ENCODE measurements at regions not wholly inside any gene's neighbourhood (a gene's known extent, or its start where the extent isn't known, plus 50 kb on each side); places are given as distances from the start of the nearest gene placed in this dataset.

DNA sequence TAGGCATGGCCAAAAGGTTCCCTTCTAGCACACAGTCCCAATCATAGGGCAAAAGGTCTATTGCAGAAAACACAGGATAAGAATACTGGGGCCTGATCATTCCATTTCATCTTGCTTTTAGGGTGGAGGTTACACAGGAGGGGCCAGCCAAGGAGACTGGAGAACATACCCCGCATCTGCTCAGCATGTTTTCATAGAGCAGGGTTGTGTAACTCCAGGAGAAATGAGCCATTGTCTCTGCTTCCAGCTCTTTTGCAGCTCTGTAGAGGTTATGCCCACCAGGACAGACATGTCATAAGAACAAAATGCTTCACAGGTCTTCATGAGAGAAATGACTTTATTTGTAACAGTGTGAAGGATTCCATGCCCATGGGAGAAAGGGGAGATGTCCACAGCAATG, 742.8 kb downstream of the DACH1 start:
- Histone ChIP-seq H3K4me3 (ENCODE audit: low read depth in 1 of 3, low read length in 3 of 3) (no peak overlapping the region), H3K36me3 (ENCODE audit: control insufficient read depth in 3 of 3, insufficient read depth in 2 of 3, low read depth in 1 of 3, low read length in 3 of 3) (no peaks in the 10 kb centered on the region), H3K27ac (ENCODE audit: low read depth in 1 of 3, low read length in 2 of 3) (no peak overlapping the region), H3K4me1 (ENCODE audit: control insufficient read depth in 3 of 3, insufficient read depth in 2 of 3, low read depth in 1 of 3, low read length in 2 of 3) (no peaks in the 10 kb centered on the region), H3K9me3 (ENCODE audit: control insufficient read depth in 2 of 2, insufficient read depth in 1 of 2, low read depth in 1 of 2, low read length in 1 of 2) (no peaks in the 10 kb centered on the region), H3K27me3 (ENCODE audit: control insufficient read depth in 3 of 3, insufficient read depth in 3 of 3, low read length in 3 of 3) (no peaks in the 10 kb centered on the region)
- FAIRE-seq (no peak), DNase-seq (no peak)
- 79 to 88% (median 87%) methylated on average over 1 of the region's 1 CpG for WGBS, 3 donors

DNA sequence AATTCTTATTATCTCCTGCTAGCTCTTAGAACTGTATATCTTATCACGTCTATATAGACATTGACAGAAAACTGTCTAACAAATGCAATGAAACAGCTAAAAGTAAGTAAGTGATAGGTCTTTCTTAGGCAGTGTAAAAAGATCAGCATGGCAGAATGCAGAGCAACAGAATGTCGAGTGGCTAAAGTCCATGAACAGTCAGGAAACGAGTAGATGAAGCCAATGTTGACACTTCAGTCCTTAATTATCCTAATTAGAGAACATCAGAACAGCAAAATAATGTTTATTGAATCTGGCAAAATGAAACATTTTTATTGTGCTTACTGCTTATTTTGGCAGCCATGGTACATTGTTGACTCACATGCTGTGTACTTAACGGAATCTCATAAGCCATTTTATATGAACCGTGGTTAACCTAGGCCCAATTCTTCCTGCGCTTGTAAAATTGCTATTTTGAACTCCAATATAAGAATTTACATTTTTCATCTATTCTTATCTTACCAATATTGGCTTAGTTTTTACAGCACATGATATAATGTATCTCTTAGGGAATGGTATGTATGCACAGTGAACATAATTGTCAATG, 748.1 kb downstream of the DACH1 start:
- Histone ChIP-seq H3K9me3 (ENCODE audit: control insufficient read depth in 2 of 2, insufficient read depth in 1 of 2, low read depth in 1 of 2, low read length in 1 of 2) (no peaks in the 10 kb centered on the region), H3K4me3 (ENCODE audit: low read depth in 1 of 3, low read length in 3 of 3) (no peak overlapping the region), H3K4me1 (ENCODE audit: control insufficient read depth in 3 of 3, insufficient read depth in 2 of 3, low read depth in 1 of 3, low read length in 2 of 3) (no peaks in the 10 kb centered on the region), H3K36me3 (ENCODE audit: control insufficient read depth in 3 of 3, insufficient read depth in 2 of 3, low read depth in 1 of 3, low read length in 3 of 3) (no peaks in the 10 kb centered on the region), H3K27me3 (ENCODE audit: control insufficient read depth in 3 of 3, insufficient read depth in 3 of 3, low read length in 3 of 3) (no peaks in the 10 kb centered on the region), H3K27ac (ENCODE audit: low read depth in 1 of 3, low read length in 2 of 3) (no peak overlapping the region)
- WGBS, 3 donors = 67 to 85% (median 68%) methylated on average over 6 of the region's 6 CpGs
- FAIRE-seq = no peak
- DNase-seq = no peak

DNA sequence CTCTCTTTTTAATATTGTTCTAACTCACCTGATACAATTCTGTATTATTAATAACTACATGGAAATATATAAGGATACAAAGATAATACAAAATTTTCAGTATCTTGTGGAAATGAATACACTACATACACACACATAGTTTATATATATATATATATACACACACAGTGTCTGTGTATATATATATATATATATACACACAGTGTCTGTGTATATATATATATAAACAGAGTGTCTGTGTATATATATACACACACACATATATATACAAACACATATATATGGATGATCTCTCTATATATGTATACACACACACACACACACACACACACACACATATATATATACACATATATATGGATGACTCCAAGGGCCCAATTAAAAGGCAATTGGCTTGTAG, 749.1 kb downstream of the DACH1 start:
- no peaks in the 10 kb centered on the region for H3K36me3 ChIP-seq (ENCODE audit: control insufficient read depth in 3 of 3, insufficient read depth in 2 of 3, low read depth in 1 of 3, low read length in 3 of 3)
- peak; percentile 30 for FAIRE-seq
- no peak overlapping the region for H3K27ac ChIP-seq (ENCODE audit: low read depth in 1 of 3, low read length in 2 of 3)
- H3K9me3 ChIP-seq (ENCODE audit: control insufficient read depth in 2 of 2, insufficient read depth in 1 of 2, low read depth in 1 of 2, low read length in 1 of 2) = no peaks in the 10 kb centered on the region
- no peak overlapping the region for H3K4me3 ChIP-seq (ENCODE audit: low read depth in 1 of 3, low read length in 3 of 3)
- no peak for DNase-seq
- no peaks in the 10 kb centered on the region for H3K4me1 ChIP-seq (ENCODE audit: control insufficient read depth in 3 of 3, insufficient read depth in 2 of 3, low read depth in 1 of 3, low read length in 2 of 3)
- no peaks in the 10 kb centered on the region for H3K27me3 ChIP-seq (ENCODE audit: control insufficient read depth in 3 of 3, insufficient read depth in 3 of 3, low read length in 3 of 3)

DNA sequence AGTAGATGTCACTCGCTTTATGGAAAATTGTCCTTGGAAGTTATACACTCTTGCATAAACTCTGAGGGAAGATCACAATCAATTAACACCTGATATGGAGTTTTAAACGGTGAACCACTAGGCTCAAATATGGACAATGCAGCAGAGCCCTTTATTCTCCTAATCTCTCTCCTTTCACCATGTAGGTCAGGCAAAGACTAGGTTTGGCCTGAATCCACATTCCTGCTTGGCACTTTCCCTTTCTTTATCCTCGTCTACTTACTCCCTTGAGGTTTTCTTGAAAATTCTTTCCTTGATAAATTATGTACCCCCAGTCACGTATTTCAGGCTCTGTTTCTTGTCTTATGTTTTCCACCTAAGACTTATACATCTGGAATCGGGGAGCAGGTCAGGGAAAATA, 751.7 kb downstream of the DACH1 start:
- Histone ChIP-seq H3K27me3 (ENCODE audit: control insufficient read depth in 3 of 3, insufficient read depth in 3 of 3, low read length in 3 of 3) (no peaks in the 10 kb centered on the region), H3K4me1 (ENCODE audit: control insufficient read depth in 3 of 3, insufficient read depth in 2 of 3, low read depth in 1 of 3, low read length in 2 of 3) (no peaks in the 10 kb centered on the region), H3K4me3 (ENCODE audit: low read depth in 1 of 3, low read length in 3 of 3) (no peak overlapping the region), H3K9me3 (ENCODE audit: control insufficient read depth in 2 of 2, insufficient read depth in 1 of 2, low read depth in 1 of 2, low read length in 1 of 2) (no peaks in the 10 kb centered on the region), H3K27ac (ENCODE audit: low read depth in 1 of 3, low read length in 2 of 3) (no peak overlapping the region), H3K36me3 (ENCODE audit: control insufficient read depth in 3 of 3, insufficient read depth in 2 of 3, low read depth in 1 of 3, low read length in 3 of 3) (no peaks in the 10 kb centered on the region)
- FAIRE-seq = no peak
- 56 to 64% (median 59%) methylated on average over 5 of the region's 5 CpGs for WGBS, 3 donors
- no peak for DNase-seq

DNA sequence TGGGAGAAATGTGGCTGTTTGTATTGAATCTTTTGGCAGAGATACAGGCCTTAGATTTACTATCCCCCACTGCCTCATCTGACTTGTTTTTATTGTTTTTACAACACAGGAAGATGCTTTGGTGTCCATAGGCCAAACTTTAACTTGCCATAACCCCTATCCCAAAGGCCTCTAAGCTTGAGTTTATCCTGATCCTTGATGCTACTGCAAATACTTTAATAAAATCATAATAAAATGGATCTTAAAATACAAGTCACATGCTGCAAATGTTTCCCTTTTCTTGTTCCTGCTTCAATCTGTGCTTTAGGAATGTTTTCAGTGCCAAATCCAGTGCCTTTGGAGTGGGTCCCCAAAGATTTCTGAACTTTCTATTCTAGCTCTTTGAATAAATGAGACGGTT, 770.6 kb downstream of the DACH1 start:
- no peaks in the 10 kb centered on the region for H3K4me1 ChIP-seq (ENCODE audit: control insufficient read depth in 3 of 3, insufficient read depth in 2 of 3, low read depth in 1 of 3, low read length in 2 of 3)
- no peak overlapping the region for H3K27ac ChIP-seq (ENCODE audit: low read depth in 1 of 3, low read length in 2 of 3)
- no peak for FAIRE-seq
- no peak for DNase-seq
- H3K9me3 ChIP-seq (ENCODE audit: control insufficient read depth in 2 of 2, insufficient read depth in 1 of 2, low read depth in 1 of 2, low read length in 1 of 2) = no peaks in the 10 kb centered on the region
- H3K4me3 ChIP-seq (ENCODE audit: low read depth in 1 of 3, low read length in 3 of 3) = no peak overlapping the region
- H3K36me3 ChIP-seq (ENCODE audit: control insufficient read depth in 3 of 3, insufficient read depth in 2 of 3, low read depth in 1 of 3, low read length in 3 of 3) = no peaks in the 10 kb centered on the region
- H3K27me3 ChIP-seq (ENCODE audit: control insufficient read depth in 3 of 3, insufficient read depth in 3 of 3, low read length in 3 of 3) = no peaks in the 10 kb centered on the region
- WGBS, 3 donors = 64 to 98% (median 89%) methylated on average over 1 of the region's 1 CpG

DNA sequence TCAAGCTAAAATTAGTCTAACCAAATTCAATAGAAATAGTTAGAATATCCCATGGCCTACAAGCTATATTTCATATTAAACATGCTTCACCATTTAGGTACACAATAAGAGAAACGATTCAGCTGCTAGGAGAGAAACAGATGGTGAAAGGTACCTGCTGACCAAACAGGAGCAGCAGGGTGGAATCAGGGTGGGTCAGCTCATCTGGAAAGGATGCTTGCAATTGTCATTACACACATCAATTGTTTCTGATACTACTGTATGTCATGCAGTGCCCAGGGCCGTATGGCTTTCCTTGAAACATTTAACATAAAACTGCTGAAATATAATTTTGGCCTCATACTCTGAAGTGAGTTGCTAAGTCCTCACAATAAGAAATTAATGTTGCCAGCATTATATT, 776.0 kb downstream of the DACH1 start:
- H3K4me1 ChIP-seq (ENCODE audit: control insufficient read depth in 3 of 3, insufficient read depth in 2 of 3, low read depth in 1 of 3, low read length in 2 of 3) = no peaks in the 10 kb centered on the region
- 54 to 73% (median 70%) methylated on average over 2 of the region's 2 CpGs for WGBS, 3 donors
- no peak for DNase-seq
- no peak for FAIRE-seq
- no peak overlapping the region for H3K27ac ChIP-seq (ENCODE audit: low read depth in 1 of 3, low read length in 2 of 3)
- no peaks in the 10 kb centered on the region for H3K9me3 ChIP-seq (ENCODE audit: control insufficient read depth in 2 of 2, insufficient read depth in 1 of 2, low read depth in 1 of 2, low read length in 1 of 2)
- no peaks in the 10 kb centered on the region for H3K36me3 ChIP-seq (ENCODE audit: control insufficient read depth in 3 of 3, insufficient read depth in 2 of 3, low read depth in 1 of 3, low read length in 3 of 3)
- H3K4me3 ChIP-seq (ENCODE audit: low read depth in 1 of 3, low read length in 3 of 3) = no peak overlapping the region
- no peaks in the 10 kb centered on the region for H3K27me3 ChIP-seq (ENCODE audit: control insufficient read depth in 3 of 3, insufficient read depth in 3 of 3, low read length in 3 of 3)

DNA sequence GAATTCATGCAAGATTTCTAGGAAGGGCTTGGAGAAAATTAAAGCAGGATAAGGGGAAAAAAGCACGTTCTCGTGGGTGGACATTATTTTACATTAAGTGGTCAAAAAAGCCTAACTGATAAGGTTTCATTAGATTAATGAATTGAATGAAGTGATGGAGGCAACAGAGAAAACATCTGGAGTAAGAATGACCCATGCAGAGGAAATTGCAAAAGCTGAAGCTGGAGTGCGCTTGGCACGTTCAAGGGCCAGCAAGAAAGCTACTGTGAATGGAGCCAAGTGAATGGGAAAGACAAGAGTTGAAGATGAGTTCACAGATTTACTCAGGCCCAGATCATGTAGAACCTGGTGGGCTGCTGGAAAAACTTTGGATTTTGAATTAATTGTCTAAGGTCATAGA, 777.9 kb downstream of the DACH1 start:
- DNase-seq (no peak), FAIRE-seq (no peak)
- Histone ChIP-seq H3K27me3 (ENCODE audit: control insufficient read depth in 3 of 3, insufficient read depth in 3 of 3, low read length in 3 of 3) (no peaks in the 10 kb centered on the region), H3K27ac (ENCODE audit: low read depth in 1 of 3, low read length in 2 of 3) (no peak overlapping the region), H3K9me3 (ENCODE audit: control insufficient read depth in 2 of 2, insufficient read depth in 1 of 2, low read depth in 1 of 2, low read length in 1 of 2) (no peaks in the 10 kb centered on the region), H3K4me3 (ENCODE audit: low read depth in 1 of 3, low read length in 3 of 3) (no peak overlapping the region), H3K4me1 (ENCODE audit: control insufficient read depth in 3 of 3, insufficient read depth in 2 of 3, low read depth in 1 of 3, low read length in 2 of 3) (no peaks in the 10 kb centered on the region), H3K36me3 (ENCODE audit: control insufficient read depth in 3 of 3, insufficient read depth in 2 of 3, low read depth in 1 of 3, low read length in 3 of 3) (no peaks in the 10 kb centered on the region)
- 73 to 94% (median 91%) methylated on average over 4 of the region's 4 CpGs for WGBS, 3 donors

DNA sequence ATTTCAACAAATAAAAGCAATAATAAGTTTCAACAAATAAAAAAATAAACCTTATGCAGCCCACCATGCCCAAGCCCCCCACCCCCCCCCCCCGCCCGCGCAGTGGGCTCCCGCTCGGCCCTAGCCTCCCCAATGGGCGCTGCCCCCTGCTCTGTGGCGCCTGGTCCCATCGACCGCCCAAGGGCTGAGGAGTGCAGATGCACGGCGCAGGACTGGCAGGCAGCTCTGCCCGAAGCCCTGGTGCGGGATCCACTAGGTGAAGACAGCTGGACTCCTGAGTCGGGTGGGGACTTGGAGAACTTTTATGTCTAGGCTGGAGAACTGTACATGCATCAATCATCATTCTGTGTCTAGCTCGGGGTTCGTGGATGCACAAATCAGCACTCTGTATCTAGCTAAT, 779.6 kb downstream of the DACH1 start:
- H3K4me3 ChIP-seq (ENCODE audit: low read depth in 1 of 3, low read length in 3 of 3) = no peak overlapping the region
- H3K4me1 ChIP-seq (ENCODE audit: control insufficient read depth in 3 of 3, insufficient read depth in 2 of 3, low read depth in 1 of 3, low read length in 2 of 3) = no peaks in the 10 kb centered on the region
- no peaks in the 10 kb centered on the region for H3K36me3 ChIP-seq (ENCODE audit: control insufficient read depth in 3 of 3, insufficient read depth in 2 of 3, low read depth in 1 of 3, low read length in 3 of 3)
- no peak overlapping the region for H3K27ac ChIP-seq (ENCODE audit: low read depth in 1 of 3, low read length in 2 of 3)
- DNase-seq (no peak), FAIRE-seq (no peak)
- H3K27me3 ChIP-seq (ENCODE audit: control insufficient read depth in 3 of 3, insufficient read depth in 3 of 3, low read length in 3 of 3) = no peaks in the 10 kb centered on the region
- 88 to 94% (median 93%) methylated on average over 16 of the region's 16 CpGs for WGBS, 3 donors
- no peaks in the 10 kb centered on the region for H3K9me3 ChIP-seq (ENCODE audit: control insufficient read depth in 2 of 2, insufficient read depth in 1 of 2, low read depth in 1 of 2, low read length in 1 of 2)

DNA sequence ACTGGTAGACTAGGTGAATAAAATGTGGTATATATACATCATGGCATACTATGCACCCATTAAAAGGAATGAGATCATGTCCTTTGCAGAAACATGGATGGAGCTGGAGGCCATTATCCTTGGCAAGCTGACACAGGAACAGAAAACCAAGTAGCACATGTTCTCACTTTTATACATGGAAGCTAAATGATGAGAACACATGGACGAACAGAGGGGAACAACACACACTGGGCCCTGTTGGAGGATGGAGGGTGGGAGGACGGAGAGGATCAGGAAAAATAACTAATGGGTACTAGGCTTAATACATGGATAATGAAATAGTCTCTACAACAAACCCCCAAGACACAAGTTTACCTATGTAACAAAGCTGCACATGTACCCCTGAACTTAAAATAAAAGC, 780.0 kb downstream of the DACH1 start:
- FAIRE-seq = no peak
- 80 to 88% (median 83%) methylated on average over 2 of the region's 2 CpGs for WGBS, 3 donors
- Histone ChIP-seq H3K27ac (ENCODE audit: low read depth in 1 of 3, low read length in 2 of 3) (no peak overlapping the region), H3K27me3 (ENCODE audit: control insufficient read depth in 3 of 3, insufficient read depth in 3 of 3, low read length in 3 of 3) (no peaks in the 10 kb centered on the region), H3K36me3 (ENCODE audit: control insufficient read depth in 3 of 3, insufficient read depth in 2 of 3, low read depth in 1 of 3, low read length in 3 of 3) (no peaks in the 10 kb centered on the region), H3K4me1 (ENCODE audit: control insufficient read depth in 3 of 3, insufficient read depth in 2 of 3, low read depth in 1 of 3, low read length in 2 of 3) (no peaks in the 10 kb centered on the region), H3K4me3 (ENCODE audit: low read depth in 1 of 3, low read length in 3 of 3) (no peak overlapping the region), H3K9me3 (ENCODE audit: control insufficient read depth in 2 of 2, insufficient read depth in 1 of 2, low read depth in 1 of 2, low read length in 1 of 2) (no peaks in the 10 kb centered on the region)
- DNase-seq = no peak
